ENCODE measurements at regions not wholly inside any gene's neighbourhood (a gene's known extent, or its start where the extent isn't known, plus 50 kb on each side); places are given as distances from the start of the nearest gene placed in this dataset.

DNA sequence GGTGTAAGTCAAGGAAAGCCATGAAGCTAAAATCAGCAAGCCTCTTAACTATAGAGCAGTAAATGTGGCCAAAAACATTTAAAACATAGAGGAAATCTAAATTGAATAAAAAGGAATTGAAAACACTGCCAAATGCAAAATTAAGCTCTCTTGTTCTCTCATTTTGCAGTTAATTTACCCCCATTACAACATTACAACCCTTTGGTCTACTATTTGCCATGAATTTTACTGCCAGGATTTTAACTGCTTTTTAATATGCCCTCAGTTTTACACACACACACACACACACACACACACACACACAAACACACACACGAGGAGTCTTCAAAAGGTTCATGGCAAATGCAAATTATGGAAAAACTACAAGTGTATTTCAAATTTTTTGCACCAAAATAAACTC, 91.4 kb upstream of the ACO1 start:
- Histone ChIP-seq H3K9ac (replicated peaks in 1 of 4; ENCODE audit: extremely low read depth in 1 of 4, low read depth in 3 of 4, low read length in 3 of 4) (no peak overlapping the region), H3K4me2 (ENCODE audit: insufficient read depth in 1 of 2, low read depth in 2 of 2, low read length in 2 of 2) (no peak overlapping the region), H2BK12ac (ENCODE audit: low read depth, low read length) (no peak overlapping the region), H3K79me2 (ENCODE audit: control insufficient read depth in 1 of 2, insufficient read depth in 2 of 2, low read length in 2 of 2) (no peaks in the 10 kb centered on the region), H4K20me1 (replicated peaks in 1 of 2; ENCODE audit: control insufficient read depth in 1 of 2, insufficient read depth in 2 of 2, low read length in 2 of 2) (no peaks in the 10 kb centered on the region), H3K27me3 (replicated peaks in 1 of 4; ENCODE audit: control insufficient read depth in 3 of 4, extremely low read depth in 1 of 4, insufficient read depth in 3 of 4, low read length in 3 of 4) (no peaks in the 10 kb centered on the region), H3K23ac (ENCODE audit: insufficient read length) (no peak overlapping the region), H4K8ac (ENCODE audit: extremely low read depth, insufficient read depth, low read length) (no peak overlapping the region), H3K36me3 (ENCODE audit: control insufficient read depth in 2 of 4, insufficient read depth in 4 of 4, low read length in 3 of 4) (no peaks in the 10 kb centered on the region), H3K4me3 (ENCODE audit: extremely low read depth in 1 of 4, insufficient read depth in 2 of 4, low read depth in 3 of 4, low read length in 4 of 4) (no peak overlapping the region), H2BK20ac (ENCODE audit: low read length) (no peak overlapping the region), H3K4ac (replicated peaks; ENCODE audit: insufficient read length, low read depth, low read length) (no peak overlapping the region), H3K23me2 (ENCODE audit: low read depth, low read length) (no peaks in the 10 kb centered on the region), H2AFZ (ENCODE audit: low read length) (no peak overlapping the region), H2BK120ac (replicated peaks; ENCODE audit: low read depth, low read length) (no peak overlapping the region), H3K79me1 (ENCODE audit: low read depth, low read length) (no peaks in the 10 kb centered on the region), H4K91ac (replicated peaks; ENCODE audit: insufficient read length, low read length) (no peak overlapping the region), H4K5ac (ENCODE audit: insufficient read length, low read depth, low read length) (no peak overlapping the region), H2BK5ac (ENCODE audit: low read depth, low read length) (no peak overlapping the region), H3K4me1 (replicated peaks in 1 of 4; ENCODE audit: control insufficient read depth in 3 of 4, insufficient read depth in 4 of 4, low read length in 3 of 4) (peaks cover 0 to 3% (median 0%) of the 10 kb centered on the region in 4 experiments; a peak in 1 of 7 replicates), H3K56ac (replicated peaks; ENCODE audit: insufficient read length, low read depth, low read length) (no peak overlapping the region), H2BK15ac (ENCODE audit: low read length) (no peak overlapping the region), H3K14ac (ENCODE audit: insufficient read length) (no peak overlapping the region), H3K9me3 (ENCODE audit: insufficient read depth in 2 of 2, low read depth in 1 of 2, low read length in 1 of 2) (peaks cover 4 to 6% of the 10 kb centered on the region in 2 experiments; a peak in 3 of 4 replicates), H3K18ac (ENCODE audit: extremely low read depth, low read length) (no peak overlapping the region), H3K27ac (ENCODE audit: low read depth, low read length) (no peak overlapping the region), H2AK5ac (ENCODE audit: low read depth, low read length) (no peak overlapping the region)
- ChIA-PET POLR2A (ENCODE audit: partially characterized antibody) (no interaction called here), CTCF (ENCODE audit: partially characterized antibody) (no interaction called here)
- 91% methylated on average over 1 of the region's 1 CpG; no CpG with 5 or more reads in 1 of the 2 experiments for WGBS, 2 experiments (ENCODE audit: extremely low coverage in 1 of 2, insufficient coverage in 1 of 2, insufficient read length in 1 of 2, insufficient replicate concordance in 2 of 2, low coverage in 1 of 2, low lambda C conversion rate in 2 of 2, missing lambda C conversion rate in 1 of 2)
- DNase-seq (ENCODE audit: low read depth in 1 of 2, low spot score in 2 of 2) (no peak), FAIRE-seq (no peak)
- no peak for TF ChIP-seq RBBP5 (IDR thresholded peaks at IDR 0.05; ENCODE audit: borderline replicate concordance, low read depth, low read length)
- TF ChIP-seq TEAD4 (IDR thresholded peaks at IDR 0.05; ENCODE audit: low read depth, low read length) = no peak
- no peak for TF ChIP-seq CBX5 (IDR thresholded peaks at IDR 0.05; ENCODE audit: low read depth, low read length)
- no peak for TF ChIP-seq POLR2AphosphoS5 (IDR thresholded peaks at IDR 0.05; ENCODE audit: low read depth, low read length)
- no peak for TF ChIP-seq SUZ12 (IDR thresholded peaks at IDR 0.05; ENCODE audit: low read length)
- no peak for TF ChIP-seq SP4 (IDR thresholded peaks at IDR 0.05; ENCODE audit: low read length)
- no peak for TF ChIP-seq NANOG (IDR thresholded peaks at IDR 0.05; ENCODE audit: insufficient read depth, low read depth, low read length, poor library complexity, severe bottlenecking)
- TF ChIP-seq KDM4A (IDR thresholded peaks at IDR 0.05; ENCODE audit: low read depth, low read length, severe bottlenecking) = no peak
- no peak for TF ChIP-seq GABPA (IDR thresholded peaks at IDR 0.05; ENCODE audit: borderline replicate concordance, insufficient read depth, low read length)
- TF ChIP-seq, protein P1, sequence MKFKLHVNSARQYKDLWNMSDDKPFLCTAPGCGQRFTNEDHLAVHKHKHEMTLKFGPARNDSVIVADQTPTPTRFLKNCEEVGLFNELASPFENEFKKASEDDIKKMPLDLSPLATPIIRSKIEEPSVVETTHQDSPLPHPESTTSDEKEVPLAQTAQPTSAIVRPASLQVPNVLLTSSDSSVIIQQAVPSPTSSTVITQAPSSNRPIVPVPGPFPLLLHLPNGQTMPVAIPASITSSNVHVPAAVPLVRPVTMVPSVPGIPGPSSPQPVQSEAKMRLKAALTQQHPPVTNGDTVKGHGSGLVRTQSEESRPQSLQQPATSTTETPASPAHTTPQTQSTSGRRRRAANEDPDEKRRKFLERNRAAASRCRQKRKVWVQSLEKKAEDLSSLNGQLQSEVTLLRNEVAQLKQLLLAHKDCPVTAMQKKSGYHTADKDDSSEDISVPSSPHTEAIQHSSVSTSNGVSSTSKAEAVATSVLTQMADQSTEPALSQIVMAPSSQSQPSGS (IDR thresholded peaks at IDR 0.05; ENCODE audit: low read length) = no peak
- no peak for TF ChIP-seq HDAC6 (IDR thresholded peaks at IDR 0.05; ENCODE audit: low read depth, low read length)
